Endothelial cell of umbilical vein (primary cell): ENCODE measurements at regions not wholly inside any gene's neighbourhood (a gene's known extent, or its start where the extent isn't known, plus 50 kb on each side); places are given as distances from the start of the nearest gene placed in this dataset.

Experiments
- BruUV-seq: library from RNA; stranded (reverse); fragments of 400-500 nt; replicated peaks from 2 replicates; lab custom pipeline; 2021; lab: Mats Ljungman, UMichigan
- CTCF ChIA-PET: fragments of 300-600, 350-600 bp; sonication (Branson Sonifier 250); formaldehyde crosslinking; loops from one replicate; lab custom pipeline; 2021; ENCODE audit warnings: antibody characterized with exemption, inconsistent platforms; lab: Charles Lee
- POLR2A ChIA-PET: fragments of 300-600, 350-600 bp; sonication (Branson Sonifier 250); formaldehyde crosslinking; loops from one replicate; lab custom pipeline; 2021; ENCODE audit warnings: antibody characterized with exemption, inconsistent platforms; lab: Charles Lee
- DNase-seq: peaks from one replicate; pipeline ENCODE4 v3.0.0-alpha.2; 2011; ENCODE audit warnings: low read depth, low spot score
- FAIRE-seq: peaks from 2 replicates; lab custom pipeline; 2011; peaks lifted over from hg19 to GRCh38; lab: Jason Lieb, UNC
- H2AFZ ChIP-seq: 2 replicates; pipeline ENCODE4 v1.6.0; 2012; ENCODE audit warnings: low read depth, low read length, control low read depth, inconsistent platforms
- H3K27ac ChIP-seq: 2 replicates; pipeline ENCODE4 v1.5.1; 2011; ENCODE audit warnings: low read depth, mild to moderate bottlenecking, control low read depth, low read length, moderate library complexity; ENCODE audit not compliant: insufficient read depth
- H3K27me3 ChIP-seq, 2 experiments: 2 replicates each; pipeline versions ENCODE4 v1.6.0 to v1.6.1; 2011; ENCODE audit warnings: low read length in 2 of 2, mixed read lengths in 1 of 2; ENCODE audit not compliant: control insufficient read depth in 2 of 2, insufficient read depth in 2 of 2
- H3K36me3 ChIP-seq, 2 experiments: 2 replicates in 1 of 2; 3 replicates in 1 of 2; pipeline ENCODE4 v1.5.1; 2011; ENCODE audit warnings: low read length in 2 of 2, mild to moderate bottlenecking in 1 of 2, moderate library complexity in 1 of 2; ENCODE audit not compliant: control insufficient read depth in 2 of 2, insufficient read depth in 2 of 2; ENCODE audit errors: extremely low read depth in 1 of 2
- H3K4me1 ChIP-seq: 3 replicates; pipeline ENCODE4 v1.5.1; 2011; ENCODE audit warnings: mild to moderate bottlenecking, low read length; ENCODE audit not compliant: control insufficient read depth, insufficient read depth; ENCODE audit errors: extremely low read depth
- H3K4me2 ChIP-seq: 2 replicates; pipeline ENCODE4 v1.6.1; 2011; ENCODE audit warnings: low read length, control low read depth, mixed read lengths; ENCODE audit not compliant: insufficient read depth
- H3K4me3 ChIP-seq, 3 experiments: fragments of 200-600 bp in 1 of 3; sonication (generic), shearing (Covaris generic) in 1 of 3; replicated peaks in 1 of 3; 2 replicates each; pipeline ENCODE4 v1.5.1; 2011 to 2016; ENCODE audit warnings: control low read depth in 3 of 3, low read length in 3 of 3, mild to moderate bottlenecking in 2 of 3, inconsistent platforms in 1 of 3, low read depth in 1 of 3, moderate library complexity in 1 of 3; ENCODE audit not compliant: insufficient read depth in 1 of 3
- H3K79me2 ChIP-seq: 2 replicates; pipeline ENCODE4 v1.6.0; 2012; ENCODE audit warnings: low read length, inconsistent platforms; ENCODE audit not compliant: control insufficient read depth, insufficient read depth
- H3K9ac ChIP-seq: replicated peaks from 2 replicates; pipeline ENCODE3; 2011; ENCODE audit warnings: low read length, control low read depth; ENCODE audit not compliant: insufficient read depth; ENCODE audit errors: extremely low read depth
- H3K9me1 ChIP-seq: replicated peaks from 3 replicates; pipeline ENCODE4 v1.6.0; 2011; ENCODE audit warnings: mild to moderate bottlenecking, low read length; ENCODE audit not compliant: control insufficient read depth, insufficient read depth; ENCODE audit errors: extremely low read depth
- H3K9me3 ChIP-seq: replicated peaks from 2 replicates; pipeline ENCODE4 v1.5.1; 2012; ENCODE audit warnings: low read length, inconsistent platforms; ENCODE audit not compliant: control insufficient read depth, insufficient read depth
- H4K20me1 ChIP-seq: replicated peaks from 2 replicates; pipeline ENCODE3; 2011; ENCODE audit warnings: mild to moderate bottlenecking, low read length; ENCODE audit not compliant: control insufficient read depth, insufficient read depth; ENCODE audit errors: extremely low read depth
- EZH2 ChIP-seq: IDR thresholded peaks from 2 replicates; pipeline ENCODE4 v1.6.1; 2012; ENCODE audit warnings: borderline replicate concordance, low read depth, mild to moderate bottlenecking, moderate library complexity, low read length, inconsistent platforms; ENCODE audit not compliant: severe bottlenecking
- FOS ChIP-seq: IDR thresholded peaks from 2 replicates; pipeline ENCODE4 v1.6.1; 2011; ENCODE audit warnings: mild to moderate bottlenecking, low read length, moderate library complexity, borderline replicate concordance; ENCODE audit not compliant: insufficient read depth
- JUN ChIP-seq: IDR thresholded peaks from 2 replicates; pipeline ENCODE4 v1.6.1; 2011; ENCODE audit warnings: borderline replicate concordance, low read depth; ENCODE audit not compliant: insufficient read length, insufficient read depth
- MYC ChIP-seq: IDR thresholded peaks from one replicate; pipeline ENCODE4 v1.6.1; 2011; ENCODE audit warnings: mild to moderate bottlenecking, low read depth, low read length
- POLR2A ChIP-seq: IDR thresholded peaks from 2 replicates; pipeline ENCODE4 v1.6.1; 2012; ENCODE audit warnings: low read depth, mild to moderate bottlenecking, control low read depth, low read length
- dilution Hi-C: fragments of 300-500 bp; cut with MboI; formaldehyde crosslinking; loops from one replicate; pipeline ENCODE4 v1.15.0; 2019; ENCODE audit warnings: low sequenced_read_pairs; ENCODE audit not compliant: extremely low pct_ligation_motif_present
- intact Hi-C: fragments of 100-400 bp; cut with micrococcal nuclease; formaldehyde crosslinking; loops from one replicate; pipeline ENCODE4 v1.10.0; 2022

DNA sequence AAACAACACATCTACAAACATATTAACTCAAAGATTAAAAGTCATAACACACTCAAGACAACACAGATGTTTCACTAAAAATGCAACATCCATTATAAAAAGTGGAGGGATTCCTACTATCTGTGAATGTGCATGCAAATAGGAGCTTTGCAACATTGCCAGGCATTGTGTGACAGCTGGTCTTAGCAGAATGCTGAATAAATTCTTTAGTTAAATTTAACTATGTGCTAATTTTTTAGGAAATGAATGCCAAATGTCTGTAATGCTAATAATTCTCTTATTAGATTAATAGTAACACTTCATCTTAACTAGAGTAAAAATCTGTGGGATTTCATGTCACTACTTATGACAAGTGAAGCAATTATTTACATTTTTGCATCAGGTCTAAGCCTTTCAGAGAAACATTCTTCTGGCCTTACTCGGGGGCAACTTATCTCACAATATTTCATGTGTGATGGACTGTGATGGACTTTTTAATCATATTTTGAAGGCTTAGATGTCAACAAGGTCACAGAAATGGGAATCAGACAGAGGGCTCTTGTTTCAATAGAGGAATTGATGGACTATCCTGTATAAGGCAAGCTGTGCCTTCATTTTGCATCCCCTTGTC, 524.6 kb upstream of the KCND2 start:
- no peak overlapping the region for H3K4me2 ChIP-seq
- H3K27me3 ChIP-seq = no peaks in the 10 kb centered on the region
- H3K4me3 ChIP-seq = no peak overlapping the region
- H2AFZ ChIP-seq = no peak overlapping the region
- no peak overlapping the region for H3K27ac ChIP-seq
- POLR2A ChIA-PET = no interaction called here
- TF ChIP-seq EZH2 = no peak
- TF ChIP-seq POLR2A = no peak
- no peak for TF ChIP-seq MYC
- no peak for TF ChIP-seq JUN
- no peaks in the 10 kb centered on the region for H3K9me3 ChIP-seq
- no peaks in the 10 kb centered on the region for H3K36me3 ChIP-seq
- intact Hi-C loops = no loop called here
- H3K9ac ChIP-seq = no peak overlapping the region
- no peaks in the 10 kb centered on the region for H3K9me1 ChIP-seq
- no peak for FAIRE-seq
- CTCF ChIA-PET = no interaction called here
- no TSS peak for BruUV-seq
- no peaks in the 10 kb centered on the region for H3K4me1 ChIP-seq
- H4K20me1 ChIP-seq = no peaks in the 10 kb centered on the region
- dilution Hi-C loops = no loop called here
- H3K79me2 ChIP-seq = no peaks in the 10 kb centered on the region
- no peak for DNase-seq

DNA sequence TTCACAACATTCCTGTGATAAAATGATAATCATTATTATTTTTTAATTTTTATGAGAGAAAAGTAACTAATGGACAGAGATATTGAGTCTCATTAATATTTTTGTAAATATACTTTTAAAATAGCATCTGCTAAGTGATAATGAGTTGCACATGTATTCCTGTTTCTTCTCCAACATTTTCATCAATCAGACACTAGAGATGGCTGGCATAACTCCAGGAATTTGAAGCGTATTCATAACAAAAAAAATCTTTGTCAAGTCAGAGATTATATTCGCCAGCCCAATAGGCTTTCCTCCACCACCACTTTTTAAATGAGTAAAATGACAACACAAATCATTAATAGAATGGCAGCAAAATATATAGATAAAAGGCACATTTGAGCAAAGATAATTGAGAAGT, 524.0 kb upstream of the KCND2 start:
- H3K9me3 ChIP-seq = no peaks in the 10 kb centered on the region
- FAIRE-seq (no peak), DNase-seq (no peak)
- no peak for TF ChIP-seq EZH2
- no peak for TF ChIP-seq POLR2A
- no peak for TF ChIP-seq FOS
- no peak overlapping the region for H2AFZ ChIP-seq
- H3K4me1 ChIP-seq = no peaks in the 10 kb centered on the region
- H3K36me3 ChIP-seq = no peaks in the 10 kb centered on the region
- H3K27me3 ChIP-seq = no peaks in the 10 kb centered on the region
- H3K79me2 ChIP-seq = no peaks in the 10 kb centered on the region
- intact Hi-C loops = no loop called here
- H3K9me1 ChIP-seq = no peaks in the 10 kb centered on the region
- no peaks in the 10 kb centered on the region for H4K20me1 ChIP-seq
- no peak overlapping the region for H3K4me2 ChIP-seq
- H3K27ac ChIP-seq = no peak overlapping the region
- CTCF ChIA-PET = no interaction called here
- POLR2A ChIA-PET = no interaction called here
- H3K4me3 ChIP-seq = no peak overlapping the region
- no TSS peak for BruUV-seq
- dilution Hi-C loops = no loop called here
- no peak overlapping the region for H3K9ac ChIP-seq
